SJCRH30 (cell line): ENCODE measurements at regions not wholly inside any gene's neighbourhood (a gene's known extent, or its start where the extent isn't known, plus 50 kb on each side); places are given as distances from the start of the nearest gene placed in this dataset.

ENCODE experiments used
- DNase-seq, 2 experiments: peaks; one replicate each; pipeline ENCODE4 v3.0.0-alpha.2; 2015 to 2020
- H3K27ac ChIP-seq: fragments of 250-450 bp; sonication (Bioruptor Pico); 2 replicates; pipeline ENCODE4 v1.5.1; 2020; ENCODE audit warnings: mild to moderate bottlenecking, moderate library complexity
- H3K27me3 ChIP-seq: fragments of 250-450 bp; sonication (Bioruptor Pico); 2 replicates; pipeline ENCODE4 v1.5.1; 2020; ENCODE audit warnings: mild to moderate bottlenecking, moderate library complexity
- H3K36me3 ChIP-seq: fragments of 250-450 bp; sonication (Bioruptor Pico); 2 replicates; pipeline ENCODE4 v1.5.1; 2020; ENCODE audit warnings: mild to moderate bottlenecking, moderate library complexity
- H3K4me1 ChIP-seq: fragments of 250-450 bp; sonication (Bioruptor Pico); 2 replicates; pipeline ENCODE4 v1.5.1; 2020; ENCODE audit warnings: mild to moderate bottlenecking, moderate library complexity
- H3K4me3 ChIP-seq: fragments of 250-450 bp; sonication (Bioruptor Pico); 2 replicates; pipeline ENCODE4 v1.5.1; 2020; ENCODE audit warnings: mild to moderate bottlenecking, moderate library complexity
- H3K9me3 ChIP-seq: fragments of 250-450 bp; sonication (Bioruptor Pico); replicated peaks from 2 replicates; pipeline ENCODE4 v1.5.1; 2020; ENCODE audit warnings: mild to moderate bottlenecking, moderate library complexity

DNA sequence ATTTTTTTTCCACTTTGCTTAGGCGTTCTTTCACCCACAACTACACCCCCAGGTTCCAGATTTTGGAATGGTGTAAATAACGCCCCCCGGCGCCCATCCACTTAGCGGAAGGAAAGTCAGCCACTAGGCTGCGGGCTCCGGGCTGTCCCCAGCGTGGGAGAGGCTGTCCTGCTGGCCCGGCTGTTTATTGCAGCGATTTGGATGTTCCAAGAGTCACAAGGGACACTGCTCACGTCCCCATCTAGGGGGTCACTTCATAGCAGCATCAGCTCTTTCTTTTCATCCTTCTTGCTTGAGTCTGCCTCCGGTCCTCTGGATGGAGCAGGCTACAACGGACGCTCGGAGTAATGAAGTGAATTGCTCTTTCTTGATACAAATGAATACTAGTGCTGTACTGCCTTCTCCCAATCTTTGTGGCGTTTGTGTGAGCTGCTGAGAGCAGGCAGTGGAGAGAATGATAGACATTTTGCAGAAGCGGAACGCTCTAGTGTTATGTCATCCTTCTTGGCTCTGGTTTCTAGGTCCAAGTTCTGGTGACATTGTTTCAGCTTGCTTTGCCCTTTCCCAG is 50.7 kb upstream of the PAIP2B start:
- peaks cover 3% of the 10 kb centered on the region; the same call in 1 of the 2 replicates for H3K9me3 ChIP-seq
- DNase-seq, result peak; percentile 81 to 86
- H3K4me3 ChIP-seq, result peak overlapping the region; percentile 76
- no peaks in the 10 kb centered on the region for H3K36me3 ChIP-seq
- no peaks in the 10 kb centered on the region for H3K27me3 ChIP-seq
- peaks cover 8% of the 10 kb centered on the region for H3K4me1 ChIP-seq
- no peak overlapping the region; the same call in 1 of the 2 replicates for H3K27ac ChIP-seq

- H3K36me3 ChIP-seq, result no peaks in the 10 kb centered on the region
- H3K9me3 ChIP-seq, result peaks cover 3% of the 10 kb centered on the region; the same call in 1 of the 2 replicates
- DNase-seq, result no peak
- H3K27ac ChIP-seq, result peak overlapping the region; percentile 65; the same call in 1 of the 2 replicates
- H3K4me1 ChIP-seq, result peaks cover 8% of the 10 kb centered on the region
- no peaks in the 10 kb centered on the region for H3K27me3 ChIP-seq
- H3K4me3 ChIP-seq, result peak overlapping the region; percentile 76
Observed at GRCh38 chr2:71277147-71277475, 50.2 kb upstream of the PAIP2B start.

DNA sequence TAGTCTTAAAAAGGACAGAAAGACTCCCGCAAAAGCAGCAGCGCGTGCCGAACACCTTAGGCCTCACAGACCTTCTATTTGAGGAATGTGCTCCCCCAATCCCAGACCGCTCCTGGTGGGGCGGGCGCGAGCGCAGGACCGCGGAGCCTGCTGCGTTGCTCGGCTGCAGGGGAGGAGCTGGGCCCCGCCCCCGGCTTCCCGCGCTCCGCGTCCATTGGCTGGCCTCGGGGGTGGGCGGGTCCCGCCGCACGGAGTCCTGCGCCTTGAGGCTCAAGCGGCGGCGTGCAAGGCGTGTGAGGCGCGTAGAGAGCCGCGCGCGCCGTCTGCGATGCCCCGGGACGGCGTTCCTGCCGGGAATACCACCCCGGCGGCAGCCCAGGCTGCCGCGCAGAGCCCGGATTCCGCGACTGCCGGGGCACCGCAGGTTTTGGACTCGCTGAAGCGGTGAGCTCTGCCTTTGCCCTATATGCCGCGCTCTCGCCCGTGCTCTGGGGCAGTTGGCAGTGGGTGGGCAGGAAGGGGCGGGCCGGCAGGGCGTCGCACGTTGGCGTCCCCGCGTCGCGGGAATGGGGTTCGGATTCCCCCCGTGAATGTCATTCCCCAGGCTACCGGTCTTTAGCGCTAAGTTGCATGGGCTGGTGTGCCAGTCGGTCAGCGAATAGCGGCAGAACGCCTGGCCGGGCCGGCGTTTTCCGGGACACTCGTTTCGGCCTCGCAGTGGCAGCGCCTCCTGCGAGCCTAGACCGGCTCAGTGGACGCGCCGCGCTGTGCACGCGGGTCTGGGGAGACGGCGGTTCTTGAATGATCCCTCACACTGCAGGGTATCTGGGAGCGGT is 49.6 kb upstream of the PAIP2B start:
- H3K27ac ChIP-seq, result peak overlapping the region; percentile 65
- H3K4me3 ChIP-seq, result peak overlapping the region; percentile 76

More for the DNA sequence above, 49.6 kb upstream of the PAIP2B start:
- DNase-seq, result peak; percentile 96 to 97
- H3K9me3 ChIP-seq, result peaks cover 3% of the 10 kb centered on the region; the same call in 1 of the 2 replicates
- no peaks in the 10 kb centered on the region for H3K36me3 ChIP-seq
- no peaks in the 10 kb centered on the region for H3K27me3 ChIP-seq
- peaks cover 8% of the 10 kb centered on the region for H3K4me1 ChIP-seq
